NCI-H2196 treated with DMSO at 0.1 percent for 48 hours (cell line): ENCODE measurements at regions not wholly inside any gene's neighbourhood (a gene's known extent, or its start where the extent isn't known, plus 50 kb on each side); places are given as distances from the start of the nearest gene placed in this dataset.
"Not testable (repeated sequence)": the region's sequence is repeated elsewhere in the genome, so short reads cannot be mapped to it uniquely, and the experiment has no call there.

Experiments used
- DNase-seq: peaks from one replicate; lab custom pipeline; 2025; ENCODE audit not compliant: unreplicated experiment; lab: John Stamatoyannopoulos, UW

DNA sequence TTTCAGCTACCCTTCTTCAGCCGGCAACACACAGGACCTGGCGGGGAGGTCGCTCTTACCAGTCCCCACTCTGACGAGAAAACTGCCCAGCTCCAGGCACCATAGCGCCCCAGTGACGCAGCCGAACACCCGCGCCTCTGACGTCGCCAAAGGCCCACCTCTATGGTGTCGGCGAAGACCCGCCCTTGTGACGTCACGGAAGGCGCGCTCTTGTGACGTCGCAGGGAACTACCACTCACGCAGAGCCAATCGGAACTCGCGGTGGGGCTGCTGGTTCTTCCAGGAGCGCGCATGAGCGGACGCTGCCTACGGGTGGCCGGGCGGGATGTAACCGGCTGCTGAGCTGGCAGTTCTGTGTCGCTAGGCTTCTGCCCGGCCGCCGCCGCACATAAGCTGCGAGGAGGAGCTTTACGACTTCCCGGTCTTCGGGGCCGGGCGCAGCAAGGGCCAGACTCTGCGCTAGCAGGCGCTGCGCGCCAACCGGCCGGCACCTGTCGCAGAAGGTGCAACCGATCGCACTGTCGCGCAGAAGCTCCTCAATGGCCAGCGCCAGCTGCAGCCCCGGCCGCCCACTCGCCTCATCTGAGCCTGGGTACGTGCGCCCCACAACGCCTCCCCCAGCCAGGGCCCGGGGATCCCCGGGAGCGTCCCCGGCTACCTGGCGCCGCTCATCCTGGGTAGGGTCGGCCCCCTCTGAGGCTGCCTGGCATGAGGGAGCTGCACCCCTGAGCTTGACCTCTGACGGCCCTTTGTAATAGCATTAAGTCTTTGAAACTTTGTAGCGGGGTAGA is 121.3 kb upstream of the FBXO28 start:
- peak; percentile 89 for DNase-seq

- DNase-seq: not testable (repeated sequence)
Observed at GRCh38 chr1:223991297-223991857, 122.5 kb upstream of the FBXO28 start.

- DNase-seq: not testable (repeated sequence)
Observed at GRCh38 chr1:223961985-223962384, 116.2 kb upstream of the TP53BP2 start.

GRCh38 chr1:223952801-223953200 is 107.1 kb upstream of the TP53BP2 start:
- DNase-seq: not testable (repeated sequence)

- not testable (repeated sequence) for DNase-seq
Observed at GRCh38 chr1:223951551-223951950, 105.8 kb upstream of the TP53BP2 start.

DNA sequence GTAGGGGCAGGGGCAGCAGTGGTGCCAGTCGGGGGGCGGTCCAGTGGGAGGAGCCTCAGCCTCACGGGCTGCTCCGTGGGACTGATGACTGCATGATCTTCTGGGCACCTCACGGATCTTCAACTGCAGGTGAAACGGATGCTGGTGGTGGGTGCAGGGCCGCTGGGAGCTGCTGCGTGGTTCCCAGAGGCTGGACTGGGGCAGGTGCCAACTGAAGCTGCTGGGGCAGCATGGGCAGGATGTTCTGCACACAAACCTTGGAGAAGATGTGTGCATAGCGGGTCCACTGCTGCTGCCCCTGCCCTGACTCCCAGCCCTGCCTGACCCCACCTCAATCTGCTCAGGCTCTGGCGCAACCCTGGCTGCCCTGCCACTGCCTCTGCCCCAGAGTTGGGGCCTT is 104.2 kb upstream of the TP53BP2 start:
- not testable (repeated sequence) for DNase-seq

DNA sequence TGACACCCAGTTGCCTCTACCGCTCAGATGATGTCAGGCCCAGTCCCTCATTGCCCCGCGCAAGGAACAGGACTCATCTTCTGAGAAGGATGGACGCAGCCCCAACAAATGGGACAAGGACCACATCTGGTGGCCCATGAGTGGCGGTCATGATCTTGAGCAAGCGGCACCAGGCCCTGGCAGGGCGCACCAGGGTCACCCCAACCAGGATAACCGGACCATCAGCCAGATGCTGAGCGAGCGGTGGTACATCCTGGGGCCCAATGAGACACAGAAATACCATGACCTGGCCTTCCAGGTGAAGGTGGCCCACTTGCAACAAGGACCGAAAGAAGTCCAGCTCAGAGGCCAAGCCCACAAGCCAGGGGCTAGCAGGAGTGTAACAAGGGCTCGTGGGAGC is 102.3 kb upstream of the TP53BP2 start:
- not testable (repeated sequence) for DNase-seq

DNA sequence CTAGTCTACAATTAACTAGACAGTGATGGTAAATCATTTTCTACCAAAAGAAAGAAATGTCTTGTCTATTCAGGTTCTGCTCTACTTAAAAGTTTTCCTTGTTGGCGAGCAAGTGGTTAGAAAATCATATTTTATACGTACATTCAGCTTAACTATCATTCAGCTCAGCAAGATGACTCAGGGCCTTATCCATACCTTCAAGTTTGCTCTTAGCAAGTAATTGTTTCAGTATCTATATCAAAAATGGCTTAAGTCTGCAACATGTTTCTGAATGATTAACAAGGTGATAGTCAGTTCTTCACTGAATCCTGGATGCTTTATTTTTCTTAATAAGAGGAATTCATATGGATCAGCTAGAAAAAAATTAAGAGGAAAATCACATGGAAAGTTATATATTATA is 90.8 kb upstream of the TP53BP2 start:
- not testable (repeated sequence) for DNase-seq

DNA sequence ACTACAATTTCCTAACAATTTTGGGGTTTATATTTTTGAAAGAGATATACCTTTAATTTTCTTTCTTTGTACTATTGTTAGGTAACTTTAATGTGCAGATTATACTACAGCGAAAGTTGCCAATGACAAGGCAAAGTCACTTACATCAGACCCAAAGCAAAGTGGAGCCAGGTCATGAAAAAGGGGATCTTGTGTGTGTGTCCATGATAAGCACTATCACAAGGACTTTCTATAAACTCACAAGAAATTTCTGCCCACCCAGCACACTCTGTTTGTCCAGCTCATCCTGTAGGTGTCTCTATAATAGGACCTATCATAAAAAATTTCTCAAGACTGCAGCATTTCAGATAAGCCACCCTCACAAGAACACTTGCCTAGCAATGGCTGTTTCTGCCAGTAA is 85.7 kb upstream of the TP53BP2 start:
- not testable (repeated sequence) for DNase-seq

DNA sequence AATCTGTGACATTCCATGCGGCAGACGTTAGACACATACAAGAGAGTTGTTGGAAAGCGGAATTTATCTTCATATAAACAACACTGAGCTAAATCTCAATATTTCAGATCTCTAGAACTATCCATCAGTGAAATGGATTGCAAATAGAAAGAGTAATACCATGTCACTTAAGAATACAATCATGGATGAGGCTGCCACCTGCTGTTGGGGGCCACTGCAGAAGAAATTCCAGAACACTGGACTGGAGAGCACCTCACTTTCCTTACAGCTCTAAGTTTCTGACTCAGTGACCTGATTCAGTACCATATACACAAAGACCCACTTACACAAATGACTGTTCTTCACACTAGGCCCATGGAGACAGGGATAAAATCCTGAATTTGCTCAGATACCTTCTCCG is 75.1 kb upstream of the TP53BP2 start:
- DNase-seq: not testable (repeated sequence)

DNA sequence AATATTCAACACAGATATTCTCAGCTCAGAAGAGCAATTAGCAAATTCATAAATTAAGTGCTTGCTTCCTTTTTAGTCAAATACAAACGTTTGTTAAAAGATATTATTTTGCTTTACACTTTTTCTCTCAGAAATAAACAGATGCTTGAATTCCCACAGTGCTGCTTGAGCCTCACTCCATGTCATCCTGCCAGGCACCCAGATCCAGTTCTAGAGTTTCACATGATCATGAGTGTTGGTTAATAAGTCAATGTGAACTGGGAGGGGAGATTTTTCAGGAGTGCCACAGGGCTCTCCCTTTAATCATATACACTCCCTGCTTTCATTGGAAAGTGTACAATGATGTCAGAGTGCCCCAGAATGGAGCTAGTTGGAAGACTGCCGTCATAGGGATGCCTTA is 69.7 kb upstream of the TP53BP2 start:
- not testable (repeated sequence) for DNase-seq

DNA sequence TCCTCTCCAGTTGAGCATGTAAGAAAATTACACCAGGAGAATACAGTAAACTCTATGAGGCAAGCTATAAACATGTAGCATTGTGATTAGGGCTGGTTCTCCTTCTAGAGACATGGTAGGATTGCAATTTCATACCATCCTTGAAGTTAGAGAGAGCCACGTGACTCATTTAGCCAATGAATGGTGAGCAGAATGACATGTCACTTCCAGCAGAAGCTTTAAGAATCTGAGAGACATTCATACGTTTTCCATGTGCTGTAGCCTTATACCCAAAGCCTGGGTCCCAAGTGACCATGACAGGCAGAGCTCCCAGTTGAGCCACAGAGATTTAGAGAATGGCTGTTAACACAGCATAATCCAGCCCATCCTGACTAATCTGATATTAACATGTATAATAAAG is 68.0 kb upstream of the TP53BP2 start:
- DNase-seq: not testable (repeated sequence)

- DNase-seq: not testable (repeated sequence)
Observed at GRCh38 chr1:223907943-223908587, 62.3 kb upstream of the TP53BP2 start.

DNA sequence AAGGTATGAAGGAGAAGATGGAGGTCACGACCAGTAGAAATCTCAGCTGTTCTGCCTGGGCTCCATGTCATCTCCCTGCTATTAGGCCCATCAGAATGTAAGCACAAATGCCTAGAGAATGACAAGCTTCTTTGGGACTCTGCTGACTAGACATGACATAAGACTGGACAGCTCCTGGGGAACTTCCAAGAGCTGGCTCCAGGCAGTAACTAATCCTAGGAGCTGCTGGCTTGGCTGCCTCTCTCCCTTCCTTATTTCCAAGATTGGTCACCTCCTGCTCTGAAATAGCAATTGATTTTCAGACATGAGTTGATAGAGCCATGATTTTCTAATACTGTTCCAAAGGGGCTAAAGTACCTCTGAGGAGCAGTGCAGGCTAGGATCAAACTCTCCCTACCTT is 57.5 kb upstream of the TP53BP2 start:
- not testable (repeated sequence) for DNase-seq

DNA sequence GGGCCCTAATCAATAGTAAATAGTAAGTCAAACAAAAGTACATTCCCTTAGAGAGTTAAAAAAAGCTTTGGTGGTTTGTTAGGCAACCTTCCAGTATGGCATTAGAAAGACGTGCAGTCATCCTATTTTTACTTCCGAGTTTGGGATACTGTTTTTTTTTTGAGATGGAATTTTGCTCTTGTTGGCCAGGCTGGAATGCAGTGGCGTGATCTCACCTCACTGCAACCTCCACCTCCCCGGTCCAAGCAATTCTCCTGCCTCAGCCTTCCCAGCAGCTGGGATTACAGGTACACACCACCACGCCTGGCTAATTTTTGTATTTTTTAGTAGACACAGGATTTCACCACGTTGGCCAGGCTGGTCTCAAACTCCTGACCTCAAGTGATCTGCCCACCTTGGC is 54.0 kb upstream of the TP53BP2 start:
- DNase-seq: not testable (repeated sequence)

GRCh38 chr1:223897097-223897496 is 51.4 kb upstream of the TP53BP2 start:
- not testable (repeated sequence) for DNase-seq

DNA sequence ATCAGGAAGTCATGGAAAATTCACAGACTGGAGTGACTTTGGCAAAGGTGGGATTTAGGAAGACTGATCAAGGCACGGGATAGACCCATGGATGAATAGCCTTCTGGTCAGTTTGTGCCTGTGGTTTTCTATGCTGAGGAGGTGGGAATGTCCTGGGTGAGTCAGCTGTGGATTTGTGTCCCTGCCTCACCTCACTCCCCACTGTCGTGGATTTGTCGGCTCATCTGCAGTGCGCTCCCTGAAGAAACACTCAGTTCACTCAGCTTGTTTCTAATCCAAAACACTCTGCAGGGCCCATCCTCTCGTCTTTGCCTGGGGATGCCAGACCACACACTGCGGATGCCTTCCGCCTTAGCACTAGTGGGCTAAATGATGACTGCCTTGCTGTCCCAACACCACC is 50.2 kb upstream of the TP53BP2 start:
- DNase-seq: not testable (repeated sequence)
